HG03095 (cell line): ENCODE measurements at regions not wholly inside any gene's neighbourhood (a gene's known extent, or its start where the extent isn't known, plus 50 kb on each side); places are given as distances from the start of the nearest gene placed in this dataset.

Experiments
- ATAC-seq: cut with Tn5 transposase; IDR thresholded peaks from one replicate; pipeline ENCODE4 v1.9.1; 2021; ENCODE audit warnings: moderate library complexity; ENCODE audit not compliant: unreplicated experiment

- peak; percentile 67 for ATAC-seq
Measured at GRCh38 chr5:35478856-35479682, 138.6 kb upstream of the SPEF2 start.

GRCh38 chr5:35477911-35478310 lies 139.8 kb upstream of the SPEF2 start:
- no peak for ATAC-seq

GRCh38 chr5:35477321-35477720 lies 140.3 kb upstream of the SPEF2 start:
- ATAC-seq = no peak

- ATAC-seq = no peak
Measured at GRCh38 chr5:35476797-35477196, 140.9 kb upstream of the SPEF2 start.

- ATAC-seq = no peak
Measured at GRCh38 chr5:35476036-35476435, 141.6 kb upstream of the SPEF2 start.

- no peak for ATAC-seq
Measured at GRCh38 chr5:35473589-35473988, 144.1 kb upstream of the SPEF2 start.

GRCh38 chr5:35470866-35471265 lies 146.8 kb upstream of the SPEF2 start:
- ATAC-seq = no peak

GRCh38 chr5:35468811-35469210 lies 148.9 kb upstream of the SPEF2 start:
- ATAC-seq = no peak

- no peak for ATAC-seq
Measured at GRCh38 chr5:35466746-35467145, 150.9 kb upstream of the SPEF2 start.

GRCh38 chr5:35464757-35465156 lies 152.9 kb upstream of the SPEF2 start:
- ATAC-seq = no peak

- no peak for ATAC-seq
Measured at GRCh38 chr5:35461530-35461929, 156.1 kb upstream of the SPEF2 start.

GRCh38 chr5:35458824-35459207 lies 158.8 kb upstream of the SPEF2 start:
- ATAC-seq = no peak

GRCh38 chr5:35457912-35458823 lies 159.5 kb upstream of the SPEF2 start:
- ATAC-seq = no peak

GRCh38 chr5:35456506-35456905 lies 161.2 kb upstream of the SPEF2 start:
- ATAC-seq = no peak

- ATAC-seq = no peak
Measured at GRCh38 chr5:35454011-35454525, 163.6 kb upstream of the SPEF2 start.

GRCh38 chr5:35443803-35444595 lies 173.7 kb upstream of the SPEF2 start:
- ATAC-seq = no peak

GRCh38 chr5:35442885-35443639 lies 174.6 kb upstream of the SPEF2 start:
- no peak for ATAC-seq

- ATAC-seq = no peak
Measured at GRCh38 chr5:35440409-35440808, 177.3 kb upstream of the SPEF2 start.

GRCh38 chr5:35438786-35439185 lies 178.9 kb upstream of the SPEF2 start:
- ATAC-seq = no peak

- no peak for ATAC-seq
Measured at GRCh38 chr5:35438288-35438687, 179.4 kb upstream of the SPEF2 start.
